ENCODE measurements at regions not wholly inside any gene's neighbourhood (a gene's known extent, or its start where the extent isn't known, plus 50 kb on each side); places are given as distances from the start of the nearest gene placed in this dataset.
"Not testable (repeated sequence)": the region's sequence is repeated elsewhere in the genome, so short reads cannot be mapped to it uniquely, and the experiment has no call there.

DNA sequence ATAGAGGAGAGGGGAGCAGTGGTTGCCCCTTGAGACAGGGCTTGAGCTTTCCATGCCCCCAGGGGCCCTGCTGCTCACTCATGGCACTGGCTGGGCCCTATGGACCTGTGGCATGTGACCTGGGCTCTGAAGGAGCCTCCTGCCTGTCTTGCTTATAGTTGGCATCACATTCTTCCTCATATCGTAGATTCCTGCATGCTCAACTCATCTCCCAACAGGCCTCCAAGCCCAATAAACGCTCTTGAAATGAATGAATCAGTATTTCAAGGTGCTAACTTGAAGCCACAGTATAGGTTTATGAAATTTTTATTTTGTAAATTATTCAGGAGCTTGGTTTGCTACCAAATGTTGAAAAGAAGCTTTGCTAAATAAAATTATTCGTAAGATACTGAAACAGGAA, 93.3 kb upstream of the SLC7A14 start:
- Histone ChIP-seq H3K27ac (replicated peaks in 1 of 4) (no peak overlapping the region), H3K36me3 (no peaks in the 10 kb centered on the region), H3K9me3 (no peaks in the 10 kb centered on the region), H3K4me1 (no peaks in the 10 kb centered on the region), H3K27me3 (no peaks in the 10 kb centered on the region), H3K4me3 (no peak overlapping the region)
- TF ChIP-seq EP300 (IDR thresholded peaks at IDR 0.05) (no peak), POLR2A (IDR thresholded peaks at IDR 0.05; ENCODE audit: low read depth) (no peak), POLR2AphosphoS5 (IDR thresholded peaks at IDR 0.05) (no peak)
- TF ChIP-seq, protein P1, sequence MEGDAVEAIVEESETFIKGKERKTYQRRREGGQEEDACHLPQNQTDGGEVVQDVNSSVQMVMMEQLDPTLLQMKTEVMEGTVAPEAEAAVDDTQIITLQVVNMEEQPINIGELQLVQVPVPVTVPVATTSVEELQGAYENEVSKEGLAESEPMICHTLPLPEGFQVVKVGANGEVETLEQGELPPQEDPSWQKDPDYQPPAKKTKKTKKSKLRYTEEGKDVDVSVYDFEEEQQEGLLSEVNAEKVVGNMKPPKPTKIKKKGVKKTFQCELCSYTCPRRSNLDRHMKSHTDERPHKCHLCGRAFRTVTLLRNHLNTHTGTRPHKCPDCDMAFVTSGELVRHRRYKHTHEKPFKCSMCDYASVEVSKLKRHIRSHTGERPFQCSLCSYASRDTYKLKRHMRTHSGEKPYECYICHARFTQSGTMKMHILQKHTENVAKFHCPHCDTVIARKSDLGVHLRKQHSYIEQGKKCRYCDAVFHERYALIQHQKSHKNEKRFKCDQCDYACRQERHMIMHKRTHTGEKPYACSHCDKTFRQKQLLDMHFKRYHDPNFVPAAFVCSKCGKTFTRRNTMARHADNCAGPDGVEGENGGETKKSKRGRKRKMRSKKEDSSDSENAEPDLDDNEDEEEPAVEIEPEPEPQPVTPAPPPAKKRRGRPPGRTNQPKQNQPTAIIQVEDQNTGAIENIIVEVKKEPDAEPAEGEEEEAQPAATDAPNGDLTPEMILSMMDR (IDR thresholded peaks at IDR 0.05), result no peak
- intact Hi-C loops (cut with DNase I), result no loop called here
- no peak for DNase-seq (ENCODE audit: extremely low spot score)
- 90% methylated on average over 3 of the region's 3 CpGs for WGBS

DNA sequence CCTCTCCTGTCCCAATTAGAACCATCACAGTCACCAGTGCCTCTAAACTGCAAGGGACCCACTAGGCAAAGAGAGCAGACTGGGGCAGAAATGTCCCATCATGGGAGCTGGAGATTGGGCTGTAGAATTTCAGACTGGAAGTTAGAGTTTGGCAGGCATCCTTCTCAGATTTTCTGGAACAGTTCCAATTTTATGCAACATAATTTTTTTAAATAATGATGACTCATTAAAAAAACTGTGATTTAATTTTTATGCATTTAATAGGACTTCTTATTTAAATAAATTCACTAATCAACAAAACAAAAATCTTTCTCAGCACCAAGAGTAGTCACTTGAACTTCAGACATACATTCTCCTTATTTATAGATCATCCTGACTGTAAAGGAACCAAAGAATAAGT, 84.6 kb upstream of the SLC7A14 start:
- H3K4me3 ChIP-seq, result no peak overlapping the region
- intact Hi-C loops (cut with DNase I), result no loop called here
- H3K4me1 ChIP-seq, result no peaks in the 10 kb centered on the region
- H3K27ac ChIP-seq (replicated peaks in 1 of 4), result no peak overlapping the region
- TF ChIP-seq POLR2A (IDR thresholded peaks at IDR 0.05; ENCODE audit: low read depth) (no peak), POLR2AphosphoS5 (IDR thresholded peaks at IDR 0.05) (no peak), EP300 (IDR thresholded peaks at IDR 0.05) (no peak)
- TF ChIP-seq, protein P1 (IDR thresholded peaks at IDR 0.05), result no peak
- peaks cover 0 to 8% (median 3%) of the 10 kb centered on the region in 4 donors for H3K9me3 ChIP-seq
- H3K36me3 ChIP-seq, result no peaks in the 10 kb centered on the region
- no peak for DNase-seq (ENCODE audit: extremely low spot score)
- no peaks in the 10 kb centered on the region for H3K27me3 ChIP-seq

DNA sequence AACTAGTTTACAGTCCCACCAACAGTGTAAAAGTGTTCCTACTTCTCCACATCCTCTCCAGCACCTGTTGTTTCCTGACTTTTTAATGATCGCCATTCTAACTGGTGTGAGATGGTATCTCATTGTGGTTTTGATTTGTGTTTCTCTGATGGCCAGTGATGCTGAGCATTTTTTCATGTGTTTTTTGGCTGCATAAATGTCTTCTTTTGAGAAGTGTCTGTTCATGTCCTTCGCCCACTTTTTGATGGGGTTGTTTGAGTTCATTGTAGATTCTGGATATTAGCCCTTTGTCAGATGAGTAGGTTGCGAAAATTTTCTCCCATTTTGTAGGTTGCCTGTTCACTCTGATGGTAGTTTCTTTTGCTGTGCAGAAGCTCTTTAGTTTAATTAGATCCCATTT, 77.1 kb upstream of the SLC7A14 start:
- H3K9me3 ChIP-seq; H3K4me3 ChIP-seq; DNase-seq (ENCODE audit: extremely low spot score); H3K4me1 ChIP-seq; H3K27me3 ChIP-seq; intact Hi-C loops (cut with DNase I); H3K36me3 ChIP-seq; H3K27ac ChIP-seq (replicated peaks in 1 of 4): not testable (repeated sequence)
- 96% methylated on average over 3 of the region's 3 CpGs for WGBS

DNA sequence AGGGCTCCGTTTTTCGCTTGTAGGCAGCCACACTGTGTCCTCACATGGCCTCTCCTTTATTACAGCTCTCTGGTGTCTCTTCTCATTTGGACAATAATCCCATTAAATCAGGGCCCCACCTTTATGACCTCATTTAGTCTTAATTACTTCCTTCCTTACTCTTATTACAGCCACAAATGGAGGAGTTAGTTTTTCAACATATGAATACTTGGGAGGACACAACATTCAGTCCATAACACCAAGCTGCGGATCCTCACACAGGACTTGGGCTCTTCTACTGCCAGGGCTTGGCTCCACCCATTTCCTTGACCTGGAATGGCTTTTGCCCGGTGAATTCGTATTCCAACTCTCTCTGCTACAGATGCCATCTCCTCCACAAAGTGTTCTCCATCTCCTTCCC, 74.3 kb upstream of the SLC7A14 start:
- no peaks in the 10 kb centered on the region for H3K27me3 ChIP-seq
- intact Hi-C loops (cut with DNase I), result no loop called here
- no peak for TF ChIP-seq EP300 (IDR thresholded peaks at IDR 0.05)
- no peak for TF ChIP-seq POLR2A (IDR thresholded peaks at IDR 0.05; ENCODE audit: low read depth)
- TF ChIP-seq POLR2AphosphoS5 (IDR thresholded peaks at IDR 0.05), result no peak
- TF ChIP-seq, protein P1 (IDR thresholded peaks at IDR 0.05), result no peak
- H3K27ac ChIP-seq (replicated peaks in 1 of 4), result no peak overlapping the region
- no peaks in the 10 kb centered on the region for H3K36me3 ChIP-seq
- WGBS, result 73% methylated on average over 5 of the region's 5 CpGs
- DNase-seq (ENCODE audit: extremely low spot score), result no peak
- no peak overlapping the region for H3K4me3 ChIP-seq
- H3K4me1 ChIP-seq, result no peaks in the 10 kb centered on the region
- H3K9me3 ChIP-seq, result no peaks in the 10 kb centered on the region

DNA sequence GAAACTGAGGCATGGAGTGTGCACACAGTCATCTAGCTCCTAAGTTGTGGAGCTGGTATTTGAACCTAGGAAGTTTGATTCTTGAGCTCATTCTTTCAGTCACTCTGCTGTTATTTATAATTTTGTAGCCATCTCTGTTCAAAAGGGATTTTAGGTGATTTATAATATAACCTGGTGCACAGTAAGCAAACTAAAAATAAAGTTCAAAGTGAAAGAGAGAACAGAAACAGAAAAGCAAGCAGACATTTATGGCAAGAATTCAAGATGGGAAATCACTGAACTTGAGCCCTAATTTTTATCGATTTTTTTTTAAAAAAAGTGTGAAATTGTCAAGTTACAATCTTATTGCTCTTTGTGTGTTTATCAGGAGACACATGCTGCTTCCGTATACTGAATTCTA, 71.4 kb upstream of the SLC7A14 start:
- Histone ChIP-seq H3K9me3 (no peaks in the 10 kb centered on the region), H3K4me3 (no peak overlapping the region), H3K27me3 (peaks cover 0 to 5% (median 0%) of the 10 kb centered on the region in 4 donors), H3K36me3 (no peaks in the 10 kb centered on the region), H3K4me1 (no peaks in the 10 kb centered on the region), H3K27ac (replicated peaks in 1 of 4) (no peak overlapping the region)
- 94% methylated on average over 2 of the region's 2 CpGs for WGBS
- intact Hi-C loops (cut with DNase I), result no loop called here
- TF ChIP-seq EP300 (IDR thresholded peaks at IDR 0.05) (no peak), POLR2A (IDR thresholded peaks at IDR 0.05; ENCODE audit: low read depth) (no peak), POLR2AphosphoS5 (IDR thresholded peaks at IDR 0.05) (no peak)
- TF ChIP-seq, protein P1 (IDR thresholded peaks at IDR 0.05), result no peak
- no peak for DNase-seq (ENCODE audit: extremely low spot score)

Data from esophagus muscularis mucosa (tissue), 4 donors.